GM20000 (cell line): ENCODE measurements at regions not wholly inside any gene's neighbourhood (a gene's known extent, or its start where the extent isn't known, plus 50 kb on each side); places are given as distances from the start of the nearest gene placed in this dataset.
"Not testable (repeated sequence)": the region's sequence is repeated elsewhere in the genome, so short reads cannot be mapped to it uniquely, and the experiment has no call there.

Experiments
- DNase-seq: peaks from one replicate; pipeline ENCODE4 v3.0.0; 2012; ENCODE audit warnings: low spot score
- TF ChIP-seq, protein P1 (sequence below): IDR thresholded peaks from 2 replicates; pipeline ENCODE4 v1.5.1; 2012; ENCODE audit warnings: mild to moderate bottlenecking, control low read depth; ENCODE audit errors: extremely low read depth, missing control alignments

DNA sequence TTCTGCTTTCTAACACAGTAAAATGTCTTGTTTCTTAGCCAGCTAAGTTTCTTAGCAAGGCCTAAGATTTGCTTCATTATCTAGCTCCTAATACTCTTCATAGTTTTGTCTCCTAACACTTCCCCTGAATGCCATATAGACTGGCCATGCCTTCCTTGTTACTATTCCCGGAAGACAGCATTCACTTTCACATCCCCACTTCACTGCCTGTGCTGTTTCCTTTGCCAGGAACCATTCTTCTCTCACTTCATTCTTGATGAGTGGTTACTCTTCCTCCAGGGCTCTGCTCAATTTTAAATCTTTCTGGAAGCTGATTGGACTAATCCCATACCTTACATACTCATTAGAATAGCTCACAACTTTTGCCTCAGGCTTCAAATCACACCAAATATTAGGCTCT is 1510.2 kb upstream of the DDX18 start:
- no peak for DNase-seq
- TF ChIP-seq, protein P1, sequence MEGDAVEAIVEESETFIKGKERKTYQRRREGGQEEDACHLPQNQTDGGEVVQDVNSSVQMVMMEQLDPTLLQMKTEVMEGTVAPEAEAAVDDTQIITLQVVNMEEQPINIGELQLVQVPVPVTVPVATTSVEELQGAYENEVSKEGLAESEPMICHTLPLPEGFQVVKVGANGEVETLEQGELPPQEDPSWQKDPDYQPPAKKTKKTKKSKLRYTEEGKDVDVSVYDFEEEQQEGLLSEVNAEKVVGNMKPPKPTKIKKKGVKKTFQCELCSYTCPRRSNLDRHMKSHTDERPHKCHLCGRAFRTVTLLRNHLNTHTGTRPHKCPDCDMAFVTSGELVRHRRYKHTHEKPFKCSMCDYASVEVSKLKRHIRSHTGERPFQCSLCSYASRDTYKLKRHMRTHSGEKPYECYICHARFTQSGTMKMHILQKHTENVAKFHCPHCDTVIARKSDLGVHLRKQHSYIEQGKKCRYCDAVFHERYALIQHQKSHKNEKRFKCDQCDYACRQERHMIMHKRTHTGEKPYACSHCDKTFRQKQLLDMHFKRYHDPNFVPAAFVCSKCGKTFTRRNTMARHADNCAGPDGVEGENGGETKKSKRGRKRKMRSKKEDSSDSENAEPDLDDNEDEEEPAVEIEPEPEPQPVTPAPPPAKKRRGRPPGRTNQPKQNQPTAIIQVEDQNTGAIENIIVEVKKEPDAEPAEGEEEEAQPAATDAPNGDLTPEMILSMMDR: no peak

DNA sequence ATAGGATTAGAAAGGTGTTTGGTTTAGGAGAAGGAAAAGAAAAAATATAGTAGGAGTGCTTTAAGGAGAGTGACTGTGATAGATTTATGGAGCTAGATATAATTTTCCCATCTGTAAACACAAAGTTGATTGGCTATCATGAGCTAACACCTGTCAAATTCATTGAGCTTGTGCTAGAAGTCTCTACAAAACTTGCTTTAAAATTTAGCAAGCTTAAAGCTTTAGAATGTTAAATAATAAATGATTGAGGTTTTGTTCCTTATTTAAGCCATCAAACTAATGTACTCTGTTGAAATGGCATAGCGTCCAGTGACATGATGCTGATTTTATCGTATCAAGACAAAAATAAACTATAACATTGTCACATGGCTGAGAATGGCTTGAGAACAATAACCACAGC is 1497.4 kb upstream of the DDX18 start:
- TF ChIP-seq, protein P1: no peak
- no peak for DNase-seq

DNA sequence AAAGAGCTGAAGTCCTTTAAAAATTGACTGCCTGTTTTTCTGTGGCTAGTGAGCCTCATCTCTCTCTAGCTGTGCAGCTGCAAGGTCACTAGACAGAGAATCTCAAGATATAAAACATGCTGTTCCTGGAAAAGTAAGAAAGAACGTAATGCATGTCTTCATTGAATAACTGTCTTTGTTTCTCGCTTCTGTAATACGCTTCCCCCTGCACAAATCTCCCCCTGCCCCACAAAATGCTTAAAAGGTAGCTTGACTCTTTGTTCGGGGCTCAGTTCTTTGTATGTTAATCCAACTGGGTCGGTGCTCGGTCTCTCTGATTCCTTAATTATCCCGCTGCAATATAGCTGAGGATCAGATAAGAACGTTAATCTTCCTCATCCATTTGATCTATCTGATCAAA is 1495.9 kb upstream of the DDX18 start:
- DNase-seq: not testable (repeated sequence)

DNA sequence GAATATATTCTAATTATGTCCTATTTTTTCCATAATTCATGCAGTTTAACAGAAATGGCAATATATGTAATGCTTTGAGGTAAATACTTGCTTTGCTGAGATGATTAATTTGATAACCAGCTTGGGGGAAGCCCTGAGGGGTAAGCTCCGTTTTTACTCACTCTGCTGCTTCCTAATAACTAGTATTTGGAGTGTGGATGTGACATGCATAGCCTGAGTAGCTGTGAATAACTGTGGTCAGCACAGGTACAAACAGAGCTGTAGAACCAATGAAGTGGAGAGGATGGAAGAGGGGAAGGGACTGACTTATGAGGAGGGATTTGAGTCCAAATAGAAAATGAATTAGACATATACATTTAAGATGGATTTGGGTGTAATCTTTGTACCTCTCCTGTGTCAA is 1495.5 kb upstream of the DDX18 start:
- TF ChIP-seq, protein P1: no peak
- DNase-seq: no peak

DNA sequence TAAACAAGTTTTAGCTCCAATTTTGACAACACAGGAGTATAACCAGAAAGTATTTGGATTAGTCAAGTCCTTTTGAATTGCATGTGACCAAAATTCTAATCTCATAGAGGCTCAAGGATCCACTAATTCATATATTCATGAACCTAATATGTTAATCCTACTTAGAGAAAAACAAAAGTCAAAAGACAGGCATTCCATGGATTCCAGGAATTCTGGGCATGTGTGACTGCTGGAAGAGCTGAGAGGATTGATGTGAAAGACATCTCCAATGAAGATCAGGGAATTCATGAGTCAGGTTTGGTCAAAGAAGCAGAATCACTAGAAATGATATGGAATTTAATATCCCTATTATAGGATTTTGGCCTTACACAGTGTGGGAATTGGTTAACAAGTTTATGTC is 1494.6 kb upstream of the DDX18 start:
- DNase-seq: no peak
- TF ChIP-seq, protein P1: no peak

DNA sequence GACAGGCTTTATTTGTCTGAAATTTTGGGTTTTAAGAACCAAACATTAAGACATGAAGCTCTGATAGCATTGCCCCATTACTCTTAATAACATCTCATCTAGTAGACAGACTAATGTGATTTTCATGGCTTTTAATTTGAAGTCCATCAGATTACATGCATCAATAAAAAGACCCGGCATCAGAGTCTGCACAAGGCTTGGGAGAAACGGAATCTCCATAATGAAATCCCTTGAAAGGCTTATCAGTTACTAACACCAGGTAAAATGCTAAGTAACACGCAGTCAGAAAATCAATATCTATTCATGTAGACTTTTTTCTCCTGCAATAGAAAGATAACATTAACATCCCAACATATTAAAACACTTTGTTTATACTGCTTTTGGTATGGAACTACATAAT is 1485.2 kb upstream of the DDX18 start:
- DNase-seq: no peak
- TF ChIP-seq, protein P1: no peak

DNA sequence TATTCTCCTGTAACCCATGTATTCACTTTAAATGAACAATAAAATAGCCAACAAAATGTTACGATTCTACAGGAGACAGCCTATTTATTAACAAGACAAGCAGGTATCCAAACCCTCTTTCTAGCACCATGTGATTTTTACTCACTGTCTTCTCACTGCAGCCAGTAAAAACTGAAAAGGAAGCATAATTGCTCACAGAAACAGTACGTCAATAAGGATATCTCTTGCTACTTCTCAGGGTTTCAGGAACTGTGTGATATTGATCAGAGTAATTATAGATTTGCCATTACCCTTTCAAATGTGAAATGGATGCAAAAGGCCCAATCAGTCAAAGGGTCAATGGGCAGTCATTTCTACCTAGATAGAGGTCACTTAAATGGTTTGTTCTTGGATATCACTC is 1473.8 kb upstream of the DDX18 start:
- TF ChIP-seq, protein P1: no peak
- no peak for DNase-seq

DNA sequence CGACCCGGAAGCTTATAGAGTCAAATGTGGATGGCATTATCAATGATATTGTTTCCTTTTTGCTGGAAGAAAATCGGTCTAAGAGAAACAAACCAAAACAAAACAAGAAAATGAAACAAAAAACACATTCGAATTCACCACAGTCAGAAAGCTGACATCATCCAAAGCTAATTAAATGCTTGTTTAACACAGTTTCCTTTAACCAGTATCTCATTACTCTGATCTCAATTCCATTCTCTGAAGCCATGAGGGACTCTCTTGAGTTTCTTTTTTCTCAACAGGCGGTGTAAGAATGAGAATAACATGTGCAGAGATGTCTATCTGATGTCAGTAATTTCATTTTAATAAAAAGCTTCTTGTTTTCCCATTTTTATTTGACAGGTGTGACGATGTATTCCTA is 1448.3 kb upstream of the DDX18 start:
- TF ChIP-seq, protein P1: no peak
- no peak for DNase-seq
